Caco-2 (cell line): ENCODE measurements at regions not wholly inside any gene's neighbourhood (a gene's known extent, or its start where the extent isn't known, plus 50 kb on each side); places are given as distances from the start of the nearest gene placed in this dataset.

Source experiments
- BruUV-seq: library from RNA; stranded (reverse); fragments of 400-500 nt; replicated peaks from 2 replicates; lab custom pipeline; 2021; lab: Mats Ljungman, UMichigan
- CTCF ChIA-PET: fragments of 300-600 bp; sonication (Branson Sonifier 250); formaldehyde crosslinking; loops from one replicate; lab custom pipeline; 2022; ENCODE audit warnings: antibody characterized with exemption; lab: Charles Lee
- POLR2A ChIA-PET: fragments of 300-600 bp; sonication (Branson Sonifier 250); formaldehyde crosslinking; loops from one replicate; lab custom pipeline; 2022; ENCODE audit warnings: antibody characterized with exemption; lab: Charles Lee
- DNase-seq, 2 experiments: peaks; one replicate each; pipeline versions ENCODE4 v3.0.0 to v3.0.0-alpha.2; 2020 to 2022
- H3K27me3 ChIP-seq: replicated peaks from 2 replicates; pipeline ENCODE4 v1.6.0; 2011; ENCODE audit warnings: low read length; ENCODE audit not compliant: control insufficient read depth, insufficient read depth
- H3K36me3 ChIP-seq: 2 replicates; pipeline ENCODE4 v1.5.1; 2011; ENCODE audit warnings: low read length; ENCODE audit not compliant: control insufficient read depth, insufficient read depth
- H3K4me1 ChIP-seq: fragments of 250-450 bp; sonication (Bioruptor Pico); 2 replicates; pipeline ENCODE4 v1.5.1; 2020; ENCODE audit warnings: mild to moderate bottlenecking
- H3K4me3 ChIP-seq: 2 replicates; pipeline ENCODE4 v1.5.1; 2011; ENCODE audit warnings: low read depth, mild to moderate bottlenecking, control low read depth, low read length
- H3K9me3 ChIP-seq: fragments of 250-450 bp; sonication (Bioruptor Pico); 2 replicates; pipeline ENCODE4 v1.5.1; 2020; ENCODE audit warnings: mild to moderate bottlenecking, moderate library complexity
- H3K27ac Mint-ChIP-seq: one replicate; pipeline ENCODE4 v1.8.0; 2022; ENCODE audit warnings: mixed read lengths; ENCODE audit not compliant: unreplicated experiment
- H3K27me3 Mint-ChIP-seq: one replicate; pipeline ENCODE4 v1.8.0; 2022; ENCODE audit warnings: mixed read lengths; ENCODE audit not compliant: insufficient read depth, unreplicated experiment
- H3K36me3 Mint-ChIP-seq: one replicate; pipeline ENCODE4 v1.8.0; 2022; ENCODE audit warnings: mild to moderate bottlenecking, mixed read lengths; ENCODE audit not compliant: insufficient read depth, unreplicated experiment
- H3K4me1 Mint-ChIP-seq: one replicate; pipeline ENCODE4 v1.8.0; 2022; ENCODE audit warnings: low read depth, mixed read lengths; ENCODE audit not compliant: unreplicated experiment
- H3K4me3 Mint-ChIP-seq: one replicate; pipeline ENCODE4 v1.8.0; 2022; ENCODE audit warnings: mild to moderate bottlenecking, moderate library complexity, mixed read lengths; ENCODE audit not compliant: unreplicated experiment
- H3K9me3 Mint-ChIP-seq: one replicate; pipeline ENCODE4 v1.8.0; 2022; ENCODE audit warnings: mixed read lengths; ENCODE audit not compliant: unreplicated experiment
- CTCF ChIP-seq, 2 experiments: fragments of 200-600 bp in 1 of 2; IDR thresholded peaks; 1 replicate in 1 of 2; 2 replicates in 1 of 2; pipeline versions ENCODE4 v1.5.1 to v1.8.0; 2011 to 2022; ENCODE audit warnings: antibody characterized with exemption in 1 of 2, control low read depth in 1 of 2, inconsistent platforms in 1 of 2, low read depth in 1 of 2, low read length in 1 of 2, mild to moderate bottlenecking in 1 of 2, moderate library complexity in 1 of 2; ENCODE audit not compliant: insufficient read depth in 1 of 2, severe bottlenecking in 1 of 2, unreplicated experiment in 1 of 2
- intact Hi-C: fragments of 100-400 bp; cut with micrococcal nuclease; formaldehyde crosslinking; loops from one replicate; pipeline ENCODE4 v1.10.0; 2022; ENCODE audit not compliant: unreplicated experiment

GRCh38 chr6:25122622-25123237 lies 156.4 kb upstream of the CARMIL1 start:
- H3K27ac Mint-ChIP-seq, result no peak overlapping the region
- H3K27me3 Mint-ChIP-seq, result no peaks in the 10 kb centered on the region
- no peak for TF ChIP-seq CTCF (IDR thresholded peaks at IDR 0.05; ENCODE audit: insufficient read depth in 1 of 2, low read depth in 1 of 2, low read length in 1 of 2, severe bottlenecking in 1 of 2, unreplicated experiment in 1 of 2)
- no peak overlapping the region for H3K4me3 Mint-ChIP-seq
- CTCF ChIA-PET, result no interaction called here
- Histone ChIP-seq H3K9me3 (no peaks in the 10 kb centered on the region), H3K27me3 (no peaks in the 10 kb centered on the region), H3K4me1 (no peaks in the 10 kb centered on the region), H3K4me3 (no peak overlapping the region), H3K36me3 (no peaks in the 10 kb centered on the region)
- no peak for DNase-seq
- no peaks in the 10 kb centered on the region for H3K36me3 Mint-ChIP-seq
- H3K4me1 Mint-ChIP-seq, result no peaks in the 10 kb centered on the region
- no TSS peak for BruUV-seq
- no peaks in the 10 kb centered on the region for H3K9me3 Mint-ChIP-seq
- POLR2A ChIA-PET, result no interaction called here
- intact Hi-C loops, result no loop called here

GRCh38 chr6:25124216-25124715 lies 154.9 kb upstream of the CARMIL1 start:
- H3K36me3 ChIP-seq, result no peaks in the 10 kb centered on the region
- H3K9me3 Mint-ChIP-seq, result no peaks in the 10 kb centered on the region
- intact Hi-C loops, result no loop called here
- no peak overlapping the region for H3K27ac Mint-ChIP-seq
- no peaks in the 10 kb centered on the region for H3K36me3 Mint-ChIP-seq
- no peaks in the 10 kb centered on the region for H3K27me3 Mint-ChIP-seq
- TF ChIP-seq CTCF (IDR thresholded peaks at IDR 0.05; ENCODE audit: insufficient read depth in 1 of 2, low read depth in 1 of 2, low read length in 1 of 2, severe bottlenecking in 1 of 2, unreplicated experiment in 1 of 2), result no peak
- POLR2A ChIA-PET, result no interaction called here
- H3K9me3 ChIP-seq, result no peaks in the 10 kb centered on the region
- CTCF ChIA-PET, result no interaction called here
- no peak for DNase-seq
- no peaks in the 10 kb centered on the region for H3K4me1 Mint-ChIP-seq
- no peak overlapping the region for H3K4me3 Mint-ChIP-seq
- no peaks in the 10 kb centered on the region for H3K4me1 ChIP-seq
- H3K4me3 ChIP-seq, result no peak overlapping the region
- BruUV-seq, result no TSS peak
- no peaks in the 10 kb centered on the region for H3K27me3 ChIP-seq

- ChIA-PET POLR2A (no interaction called here), CTCF (no interaction called here)
- no peaks in the 10 kb centered on the region for H3K36me3 ChIP-seq
- H3K9me3 Mint-ChIP-seq, result no peaks in the 10 kb centered on the region
- no peaks in the 10 kb centered on the region for H3K27me3 ChIP-seq
- no peaks in the 10 kb centered on the region for H3K9me3 ChIP-seq
- H3K27me3 Mint-ChIP-seq, result no peaks in the 10 kb centered on the region
- no TSS peak for BruUV-seq
- no peak overlapping the region for H3K4me3 Mint-ChIP-seq
- H3K27ac Mint-ChIP-seq, result no peak overlapping the region
- TF ChIP-seq CTCF (IDR thresholded peaks at IDR 0.05; ENCODE audit: insufficient read depth in 1 of 2, low read depth in 1 of 2, low read length in 1 of 2, severe bottlenecking in 1 of 2, unreplicated experiment in 1 of 2), result no peak
- H3K4me1 Mint-ChIP-seq, result no peaks in the 10 kb centered on the region
- no peaks in the 10 kb centered on the region for H3K36me3 Mint-ChIP-seq
- intact Hi-C loops, result no loop called here
- H3K4me1 ChIP-seq, result no peaks in the 10 kb centered on the region
- H3K4me3 ChIP-seq, result no peak overlapping the region
- no peak for DNase-seq
Observed at GRCh38 chr6:25125736-25126135, 153.4 kb upstream of the CARMIL1 start.
